DMS79 (cell line): ENCODE measurements at regions not wholly inside any gene's neighbourhood (a gene's known extent, or its start where the extent isn't known, plus 50 kb on each side); places are given as distances from the start of the nearest gene placed in this dataset.

Source experiments
- DNase-seq: peaks from one replicate; lab custom pipeline; 2025; lab: John Stamatoyannopoulos, UW

- no peak for DNase-seq
Measured at GRCh38 chr10:27451054-27451453, 53.0 kb upstream of the RAB18 start.

GRCh38 chr10:27450225-27450624, 53.9 kb upstream of the RAB18 start:
- no peak for DNase-seq

DNA sequence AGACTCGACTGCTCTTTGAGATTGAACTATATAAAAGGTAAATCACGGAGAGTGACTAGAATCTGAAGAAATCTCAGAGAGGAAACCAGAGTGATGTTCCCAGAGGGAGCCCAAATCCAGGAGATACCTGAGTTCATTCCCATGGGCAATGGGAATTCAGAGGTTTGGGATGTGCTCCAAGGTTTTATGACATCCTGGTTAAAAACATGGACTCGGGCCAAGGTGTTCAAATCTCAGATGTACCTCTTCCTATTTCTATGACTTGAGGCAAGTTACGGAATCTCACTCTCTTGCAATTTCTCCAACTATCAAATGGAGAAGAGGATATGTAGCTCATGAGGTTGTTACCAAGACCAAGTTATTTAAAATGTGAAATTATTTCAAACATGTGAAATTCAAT, 54.5 kb upstream of the RAB18 start:
- DNase-seq, result no peak

GRCh38 chr10:27448921-27449320, 55.2 kb upstream of the RAB18 start:
- no peak for DNase-seq

GRCh38 chr10:27447540-27447939, 56.6 kb upstream of the RAB18 start:
- no peak for DNase-seq

DNA sequence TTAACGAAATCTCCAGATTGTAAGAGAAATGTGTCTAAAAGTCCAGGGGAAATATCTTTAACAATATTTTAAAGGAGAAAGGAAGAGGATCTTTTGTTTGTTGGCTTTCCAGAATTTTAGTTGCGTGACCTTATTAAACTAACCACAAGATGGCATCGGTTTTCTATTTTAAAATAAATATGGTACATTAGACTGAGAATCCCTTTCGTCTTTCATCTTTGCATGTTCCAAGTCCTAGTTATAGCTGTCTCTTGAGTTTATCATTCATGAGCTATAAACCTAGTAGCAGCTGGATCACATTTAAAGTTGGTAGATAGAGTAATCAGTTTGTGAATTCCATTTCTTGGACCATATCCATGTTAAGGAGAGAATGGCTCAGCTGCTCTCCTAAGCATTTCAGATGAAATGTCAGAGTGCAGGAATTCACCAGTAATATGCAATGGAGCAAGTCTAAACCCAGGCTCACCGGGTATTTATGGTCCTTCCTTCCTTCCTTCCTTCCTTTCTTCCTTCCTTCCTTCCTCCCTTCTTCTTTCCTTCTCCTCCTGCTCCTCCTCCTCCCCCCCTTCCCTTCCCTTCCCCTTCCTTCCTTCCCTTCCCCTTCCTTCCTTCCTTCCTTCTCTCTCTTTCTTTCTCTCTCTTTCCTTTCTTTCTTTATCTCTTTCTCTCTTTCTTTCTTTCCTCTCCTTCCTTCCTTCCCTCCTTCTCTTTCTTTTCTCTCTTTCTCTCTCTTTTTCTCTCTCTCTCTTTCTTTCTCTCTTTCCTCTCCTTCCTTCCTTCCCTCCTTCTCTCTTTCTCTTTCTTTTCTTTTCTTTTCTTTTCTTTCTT, 57.8 kb upstream of the RAB18 start:
- DNase-seq, result peak; percentile 1

- no peak for DNase-seq
Measured at GRCh38 chr10:27445070-27445469, 59.0 kb upstream of the RAB18 start.

GRCh38 chr10:27440478-27440877, 63.6 kb upstream of the RAB18 start:
- DNase-seq, result no peak

- no peak for DNase-seq
Measured at GRCh38 chr10:27440021-27440420, 64.1 kb upstream of the RAB18 start.

GRCh38 chr10:27439101-27439500, 65.0 kb upstream of the RAB18 start:
- DNase-seq, result no peak

DNA sequence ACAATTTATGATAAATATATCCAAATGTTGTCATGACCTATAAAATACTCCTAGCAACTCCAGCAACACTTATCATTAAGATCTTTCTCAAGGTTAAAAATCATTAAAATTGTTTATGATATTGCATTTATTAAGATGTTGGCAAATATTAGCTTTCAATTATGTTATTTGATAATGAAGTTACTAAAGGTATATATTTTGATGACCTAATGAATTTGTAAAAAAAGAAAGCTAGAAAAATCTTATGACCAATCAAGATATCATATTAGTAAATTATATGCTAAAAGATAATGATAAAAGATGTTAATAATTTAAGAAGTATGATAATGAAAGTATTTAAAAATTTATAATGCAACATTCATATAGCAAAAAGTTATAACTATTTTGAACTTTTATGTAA, 66.3 kb upstream of the RAB18 start:
- no peak for DNase-seq

DNA sequence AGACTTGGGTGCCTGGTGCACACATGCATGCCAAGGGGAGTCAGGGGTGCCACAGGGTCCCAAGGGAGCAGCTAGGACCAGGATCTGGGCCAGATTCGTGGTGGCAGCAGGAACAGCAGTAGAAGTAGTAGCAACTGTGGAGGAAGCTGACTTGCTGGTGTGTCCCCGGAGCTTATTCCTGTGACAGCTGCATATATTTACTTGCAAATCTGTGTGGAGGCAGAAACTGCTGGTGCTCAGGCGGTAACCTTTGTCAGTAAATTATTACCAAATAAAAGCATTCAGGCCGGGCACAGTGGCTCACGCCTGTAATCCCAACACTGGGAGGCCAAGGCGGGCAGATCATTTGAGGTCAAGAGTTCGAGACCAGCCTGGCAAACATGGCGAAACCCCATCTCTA, 67.4 kb upstream of the RAB18 start:
- no peak for DNase-seq

GRCh38 chr10:27433976-27434375, 70.1 kb upstream of the RAB18 start:
- DNase-seq, result no peak

GRCh38 chr10:27426948-27427467, 77.1 kb upstream of the RAB18 start:
- no peak for DNase-seq

- DNase-seq, result no peak
Measured at GRCh38 chr10:27413831-27414348, 90.2 kb upstream of the RAB18 start.

DNA sequence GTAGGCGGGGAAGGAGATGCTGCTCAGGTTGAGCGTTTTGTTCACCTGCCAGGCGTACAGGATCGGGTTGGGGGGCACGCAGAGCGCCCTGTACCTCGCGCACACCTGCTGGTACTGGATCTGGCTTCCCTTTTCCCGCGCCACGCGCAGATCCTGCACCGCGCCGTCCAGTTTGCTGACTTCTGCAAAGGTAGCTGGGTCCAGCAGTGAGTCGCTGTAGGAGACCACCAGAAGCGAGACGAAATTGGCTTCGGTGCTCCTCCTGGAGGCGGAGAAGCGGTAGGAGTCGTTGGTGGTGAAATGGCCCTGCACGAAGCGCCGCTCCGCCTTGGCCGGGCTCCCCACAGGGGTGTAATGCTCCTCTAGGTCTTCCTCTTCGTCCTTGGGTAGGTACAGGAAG, 90.7 kb upstream of the RAB18 start:
- no peak for DNase-seq

DNA sequence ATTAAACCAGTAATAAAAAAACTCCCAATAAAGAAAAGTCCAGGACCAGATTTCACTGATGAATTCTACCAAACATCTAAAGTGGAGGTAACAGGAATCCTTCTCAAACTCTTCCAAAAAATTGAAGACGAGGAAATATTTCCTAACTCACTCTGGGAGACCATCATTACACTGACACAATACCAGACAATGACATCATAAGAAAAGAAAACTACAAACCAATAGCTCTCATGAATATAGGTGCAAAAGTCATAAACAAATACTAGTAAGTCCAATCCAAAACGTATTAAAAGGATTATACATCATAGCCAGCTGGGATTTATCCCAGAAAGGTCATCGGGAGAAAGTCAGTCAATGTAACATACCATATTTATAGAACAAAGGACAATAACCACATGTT, 94.0 kb upstream of the RAB18 start:
- DNase-seq, result no peak

DNA sequence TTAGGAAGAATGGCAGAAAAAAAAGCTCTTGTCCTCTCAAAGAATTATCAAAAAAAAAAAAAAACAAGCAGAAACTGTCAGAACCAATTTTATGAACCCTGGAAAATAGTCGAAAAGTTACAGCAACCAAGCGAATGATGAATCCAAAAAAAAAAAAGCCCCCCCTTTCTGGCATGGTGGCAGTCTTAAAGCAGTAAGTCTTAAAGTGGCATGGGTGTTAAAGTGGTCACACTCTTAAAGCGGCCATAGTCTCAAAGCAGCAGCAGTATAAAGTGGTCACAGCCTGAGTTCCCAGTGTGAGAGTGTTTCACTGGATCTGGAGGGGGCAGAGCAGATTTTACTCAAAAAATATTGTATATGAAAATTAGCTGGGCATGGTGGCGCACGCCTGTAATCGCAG, 96.8 kb upstream of the RAB18 start:
- DNase-seq, result no peak

GRCh38 chr10:27399871-27400270, 104.2 kb upstream of the RAB18 start:
- DNase-seq, result no peak

- no peak for DNase-seq
Measured at GRCh38 chr10:27393961-27394360, 110.1 kb upstream of the RAB18 start.

DNA sequence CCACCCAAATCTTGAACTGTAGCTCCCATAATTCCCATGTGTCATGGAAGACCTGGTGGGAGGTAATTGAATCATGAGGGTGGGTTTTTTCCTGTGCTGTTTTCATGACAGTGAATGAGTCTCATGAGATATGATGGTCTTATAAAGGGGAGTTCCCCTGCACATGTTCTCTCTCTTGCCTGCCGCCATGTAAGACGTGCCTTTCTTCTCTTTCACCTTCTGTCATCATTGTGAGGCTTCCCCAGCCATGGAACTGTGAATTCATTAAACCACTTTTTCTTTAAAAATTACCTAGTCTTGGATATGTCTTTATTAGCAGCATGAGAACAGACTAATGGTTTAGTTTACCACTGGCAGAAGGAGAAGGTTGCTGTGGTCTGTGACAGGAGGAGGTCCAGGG, 111.5 kb upstream of the RAB18 start:
- DNase-seq, result no peak

- DNase-seq, result no peak
Measured at GRCh38 chr10:27391916-27392315, 112.2 kb upstream of the RAB18 start.

- no peak for DNase-seq
Measured at GRCh38 chr10:27391325-27391724, 112.8 kb upstream of the RAB18 start.

DNA sequence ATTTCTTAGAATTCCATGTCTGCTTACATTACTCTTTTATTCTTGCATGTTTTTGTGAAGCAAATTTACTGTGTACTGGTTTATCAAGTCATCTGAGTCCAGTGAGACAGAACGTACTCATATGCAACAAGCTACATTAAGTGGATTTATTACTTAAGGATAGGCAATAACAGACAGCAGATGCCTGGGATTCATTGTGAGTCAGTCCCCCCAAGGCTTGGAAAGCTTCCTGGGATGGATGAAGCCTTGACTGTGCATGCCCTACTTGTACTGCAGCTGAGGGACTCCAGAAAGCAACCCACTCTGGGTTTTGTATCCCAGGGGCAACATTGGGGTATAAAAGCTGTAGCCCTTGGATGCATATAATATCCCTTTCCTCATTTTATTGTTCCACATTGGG, 113.4 kb upstream of the RAB18 start:
- no peak for DNase-seq
